WTC11 (cell line): ENCODE measurements at regions not wholly inside any gene's neighbourhood (a gene's known extent, or its start where the extent isn't known, plus 50 kb on each side); places are given as distances from the start of the nearest gene placed in this dataset.

ENCODE experiments used
- ELF4 ChIP-seq: sonication (generic); formaldehyde crosslinking; IDR thresholded peaks from 2 replicates; pipeline ENCODE4 v1.8.1; 2022; ENCODE audit warnings: low read depth, mild to moderate bottlenecking, moderate library complexity, missing genetic modification reagents
- GABPB1 ChIP-seq: sonication (generic); formaldehyde crosslinking; IDR thresholded peaks from 2 replicates; pipeline ENCODE4 v1.8.1; 2023; ENCODE audit warnings: mild to moderate bottlenecking, missing genetic modification reagents
- NR1H2 ChIP-seq: sonication (generic); formaldehyde crosslinking; IDR thresholded peaks from 2 replicates; pipeline ENCODE4 v1.9.0; 2021; ENCODE audit warnings: mild to moderate bottlenecking, moderate library complexity, missing genetic modification reagents
- TEAD4 ChIP-seq: sonication (generic); formaldehyde crosslinking; IDR thresholded peaks from 2 replicates; pipeline ENCODE4 v1.8.0; 2022; ENCODE audit warnings: mild to moderate bottlenecking, missing genetic modification reagents
- ZNF416 ChIP-seq: fragments of 250-450 bp; sonication (Bioruptor Pico); IDR thresholded peaks from 2 replicates; pipeline ENCODE4 v1.9.0; 2021; ENCODE audit warnings: mild to moderate bottlenecking, inconsistent platforms
- TF ChIP-seq, protein P1 (sequence below): fragments of 200-600 bp; IDR thresholded peaks from 2 replicates; pipeline ENCODE4 v1.8.0; 2022; ENCODE audit warnings: antibody characterized with exemption
- TF ChIP-seq, protein P2 (sequence below): sonication (generic); formaldehyde crosslinking; IDR thresholded peaks from 2 replicates; pipeline ENCODE4 v1.8.0; 2022; ENCODE audit warnings: mild to moderate bottlenecking, missing genetic modification reagents
- TF ChIP-seq, protein P3 (sequence below): sonication (generic); formaldehyde crosslinking; IDR thresholded peaks from 2 replicates; pipeline ENCODE4 v1.8.1; 2022; ENCODE audit warnings: missing genetic modification reagents, borderline replicate concordance
- TF ChIP-seq, protein P4 (sequence below): sonication (generic); formaldehyde crosslinking; IDR thresholded peaks from 2 replicates; pipeline ENCODE4 v1.8.1; 2023; ENCODE audit warnings: mild to moderate bottlenecking, missing genetic modification reagents
- TF ChIP-seq, protein P5 (sequence below): sonication (generic); formaldehyde crosslinking; IDR thresholded peaks from 2 replicates; pipeline ENCODE4 v1.8.0; 2022; ENCODE audit warnings: mild to moderate bottlenecking, missing genetic modification reagents
- TF ChIP-seq, protein P6 (sequence below): sonication (generic); formaldehyde crosslinking; conservative IDR thresholded peaks from 2 replicates; pipeline ENCODE4 v1.8.1; 2022; ENCODE audit warnings: mild to moderate bottlenecking, missing genetic modification reagents
- TF ChIP-seq, protein P7 (sequence below): sonication (generic); formaldehyde crosslinking; IDR thresholded peaks from 2 replicates; pipeline ENCODE4 v1.8.0; 2022; ENCODE audit warnings: mild to moderate bottlenecking, missing genetic modification reagents

DNA sequence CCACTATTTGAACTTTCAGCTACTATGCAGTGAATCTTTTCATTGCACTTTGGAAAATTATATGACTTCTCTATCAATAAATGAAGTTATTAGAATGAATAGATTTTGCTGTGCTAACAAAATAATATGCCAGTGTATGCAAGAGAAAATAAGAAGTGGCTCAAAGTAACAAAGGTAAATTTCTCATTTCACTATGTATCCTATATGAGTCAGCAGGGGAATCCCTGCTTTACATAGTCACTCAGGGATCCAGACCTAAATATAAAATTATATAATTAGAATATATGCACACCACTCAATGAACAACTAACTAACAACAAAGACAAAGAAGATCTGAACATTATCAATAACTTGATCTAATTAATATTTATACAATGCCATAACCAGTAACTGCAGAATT is 390.8 kb upstream of the IRAK1BP1 start:
- TF ChIP-seq, protein P1, sequence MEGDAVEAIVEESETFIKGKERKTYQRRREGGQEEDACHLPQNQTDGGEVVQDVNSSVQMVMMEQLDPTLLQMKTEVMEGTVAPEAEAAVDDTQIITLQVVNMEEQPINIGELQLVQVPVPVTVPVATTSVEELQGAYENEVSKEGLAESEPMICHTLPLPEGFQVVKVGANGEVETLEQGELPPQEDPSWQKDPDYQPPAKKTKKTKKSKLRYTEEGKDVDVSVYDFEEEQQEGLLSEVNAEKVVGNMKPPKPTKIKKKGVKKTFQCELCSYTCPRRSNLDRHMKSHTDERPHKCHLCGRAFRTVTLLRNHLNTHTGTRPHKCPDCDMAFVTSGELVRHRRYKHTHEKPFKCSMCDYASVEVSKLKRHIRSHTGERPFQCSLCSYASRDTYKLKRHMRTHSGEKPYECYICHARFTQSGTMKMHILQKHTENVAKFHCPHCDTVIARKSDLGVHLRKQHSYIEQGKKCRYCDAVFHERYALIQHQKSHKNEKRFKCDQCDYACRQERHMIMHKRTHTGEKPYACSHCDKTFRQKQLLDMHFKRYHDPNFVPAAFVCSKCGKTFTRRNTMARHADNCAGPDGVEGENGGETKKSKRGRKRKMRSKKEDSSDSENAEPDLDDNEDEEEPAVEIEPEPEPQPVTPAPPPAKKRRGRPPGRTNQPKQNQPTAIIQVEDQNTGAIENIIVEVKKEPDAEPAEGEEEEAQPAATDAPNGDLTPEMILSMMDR = no peak
- TF ChIP-seq NR1H2 (CRISPR knock-in tag) = no peak
- no peak for TF ChIP-seq ELF4
- TF ChIP-seq GABPB1 (CRISPR knock-in tag) = no peak
- TF ChIP-seq, protein P2, sequence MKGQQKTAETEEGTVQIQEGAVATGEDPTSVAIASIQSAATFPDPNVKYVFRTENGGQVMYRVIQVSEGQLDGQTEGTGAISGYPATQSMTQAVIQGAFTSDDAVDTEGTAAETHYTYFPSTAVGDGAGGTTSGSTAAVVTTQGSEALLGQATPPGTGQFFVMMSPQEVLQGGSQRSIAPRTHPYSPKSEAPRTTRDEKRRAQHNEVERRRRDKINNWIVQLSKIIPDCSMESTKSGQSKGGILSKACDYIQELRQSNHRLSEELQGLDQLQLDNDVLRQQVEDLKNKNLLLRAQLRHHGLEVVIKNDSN (CRISPR knock-in tag) = no peak
- no peak for TF ChIP-seq TEAD4 (CRISPR knock-in tag)
- TF ChIP-seq, protein P3, sequence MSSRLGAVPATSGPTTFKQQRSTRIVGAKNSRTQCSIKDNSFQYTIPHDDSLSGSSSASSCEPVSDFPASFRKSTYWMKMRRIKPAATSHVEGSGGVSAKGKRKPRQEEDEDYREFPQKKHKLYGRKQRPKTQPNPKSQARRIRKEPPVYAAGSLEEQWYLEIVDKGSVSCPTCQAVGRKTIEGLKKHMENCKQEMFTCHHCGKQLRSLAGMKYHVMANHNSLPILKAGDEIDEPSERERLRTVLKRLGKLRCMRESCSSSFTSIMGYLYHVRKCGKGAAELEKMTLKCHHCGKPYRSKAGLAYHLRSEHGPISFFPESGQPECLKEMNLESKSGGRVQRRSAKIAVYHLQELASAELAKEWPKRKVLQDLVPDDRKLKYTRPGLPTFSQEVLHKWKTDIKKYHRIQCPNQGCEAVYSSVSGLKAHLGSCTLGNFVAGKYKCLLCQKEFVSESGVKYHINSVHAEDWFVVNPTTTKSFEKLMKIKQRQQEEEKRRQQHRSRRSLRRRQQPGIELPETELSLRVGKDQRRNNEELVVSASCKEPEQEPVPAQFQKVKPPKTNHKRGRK = no peak
- TF ChIP-seq, protein P4, sequence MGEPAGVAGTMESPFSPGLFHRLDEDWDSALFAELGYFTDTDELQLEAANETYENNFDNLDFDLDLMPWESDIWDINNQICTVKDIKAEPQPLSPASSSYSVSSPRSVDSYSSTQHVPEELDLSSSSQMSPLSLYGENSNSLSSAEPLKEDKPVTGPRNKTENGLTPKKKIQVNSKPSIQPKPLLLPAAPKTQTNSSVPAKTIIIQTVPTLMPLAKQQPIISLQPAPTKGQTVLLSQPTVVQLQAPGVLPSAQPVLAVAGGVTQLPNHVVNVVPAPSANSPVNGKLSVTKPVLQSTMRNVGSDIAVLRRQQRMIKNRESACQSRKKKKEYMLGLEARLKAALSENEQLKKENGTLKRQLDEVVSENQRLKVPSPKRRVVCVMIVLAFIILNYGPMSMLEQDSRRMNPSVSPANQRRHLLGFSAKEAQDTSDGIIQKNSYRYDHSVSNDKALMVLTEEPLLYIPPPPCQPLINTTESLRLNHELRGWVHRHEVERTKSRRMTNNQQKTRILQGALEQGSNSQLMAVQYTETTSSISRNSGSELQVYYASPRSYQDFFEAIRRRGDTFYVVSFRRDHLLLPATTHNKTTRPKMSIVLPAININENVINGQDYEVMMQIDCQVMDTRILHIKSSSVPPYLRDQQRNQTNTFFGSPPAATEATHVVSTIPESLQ = no peak
- TF ChIP-seq, protein P5, sequence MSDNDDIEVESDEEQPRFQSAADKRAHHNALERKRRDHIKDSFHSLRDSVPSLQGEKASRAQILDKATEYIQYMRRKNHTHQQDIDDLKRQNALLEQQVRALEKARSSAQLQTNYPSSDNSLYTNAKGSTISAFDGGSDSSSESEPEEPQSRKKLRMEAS (CRISPR knock-in tag) = no peak
- TF ChIP-seq, protein P6, sequence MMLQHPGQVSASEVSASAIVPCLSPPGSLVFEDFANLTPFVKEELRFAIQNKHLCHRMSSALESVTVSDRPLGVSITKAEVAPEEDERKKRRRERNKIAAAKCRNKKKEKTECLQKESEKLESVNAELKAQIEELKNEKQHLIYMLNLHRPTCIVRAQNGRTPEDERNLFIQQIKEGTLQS (CRISPR knock-in tag) = no peak
- no peak for TF ChIP-seq ZNF416 (CRISPR knock-in tag)
- TF ChIP-seq, protein P7, sequence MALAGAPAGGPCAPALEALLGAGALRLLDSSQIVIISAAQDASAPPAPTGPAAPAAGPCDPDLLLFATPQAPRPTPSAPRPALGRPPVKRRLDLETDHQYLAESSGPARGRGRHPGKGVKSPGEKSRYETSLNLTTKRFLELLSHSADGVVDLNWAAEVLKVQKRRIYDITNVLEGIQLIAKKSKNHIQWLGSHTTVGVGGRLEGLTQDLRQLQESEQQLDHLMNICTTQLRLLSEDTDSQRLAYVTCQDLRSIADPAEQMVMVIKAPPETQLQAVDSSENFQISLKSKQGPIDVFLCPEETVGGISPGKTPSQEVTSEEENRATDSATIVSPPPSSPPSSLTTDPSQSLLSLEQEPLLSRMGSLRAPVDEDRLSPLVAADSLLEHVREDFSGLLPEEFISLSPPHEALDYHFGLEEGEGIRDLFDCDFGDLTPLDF (CRISPR knock-in tag) = no peak
